ENCODE measurements at regions not wholly inside any gene's neighbourhood (a gene's known extent, or its start where the extent isn't known, plus 50 kb on each side); places are given as distances from the start of the nearest gene placed in this dataset.

DNA sequence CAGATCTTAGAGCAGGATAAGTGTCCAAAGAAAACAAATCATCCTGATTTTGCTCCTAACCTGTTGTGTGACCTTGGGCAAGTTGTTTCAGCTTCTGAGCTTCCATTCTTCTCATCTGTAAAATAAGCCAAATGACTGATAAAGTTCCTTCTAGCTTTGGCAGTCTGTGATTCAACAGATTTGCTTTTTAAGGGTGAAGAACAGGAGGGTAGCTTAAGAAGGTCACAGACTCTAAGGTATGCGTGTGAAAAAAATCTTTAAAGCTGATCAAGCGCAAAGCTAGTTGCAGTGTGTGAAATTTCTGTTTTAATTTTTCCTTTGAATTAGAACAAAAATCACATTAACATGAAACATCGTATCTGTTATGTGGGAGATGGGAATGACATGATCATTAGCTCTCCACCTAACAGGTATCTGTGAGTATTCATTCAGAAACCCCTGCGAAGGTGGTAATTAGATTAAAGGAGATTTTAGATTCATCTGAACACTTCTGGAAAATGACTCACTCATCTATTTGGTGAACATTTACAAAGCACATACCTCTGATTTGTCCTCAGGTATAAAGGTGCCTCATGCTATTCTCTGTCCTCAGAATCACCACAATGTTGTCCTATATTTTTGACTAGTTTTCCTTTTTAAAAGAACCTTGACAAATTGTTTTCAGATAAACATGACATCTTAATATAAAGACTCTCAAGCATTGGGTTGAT is 131.9 kb upstream of the CPM start:
- no peak for DNase-seq (ENCODE audit: low spot score)
- H3K4me3 ChIP-seq (ENCODE audit: low read length in 2 of 2) = no peak overlapping the region
- H3K9me3 ChIP-seq (replicated peaks in 1 of 2; ENCODE audit: control insufficient read depth in 2 of 2, insufficient read depth in 1 of 2, low read depth in 1 of 2, low read length in 2 of 2) = no peaks in the 10 kb centered on the region
- H3K27me3 ChIP-seq (ENCODE audit: control insufficient read depth in 3 of 3, insufficient read depth in 3 of 3, low read depth in 1 of 3, low read length in 3 of 3) = no peaks in the 10 kb centered on the region
- no peak overlapping the region for H3K23ac ChIP-seq (ENCODE audit: low read depth, low read length, poor library complexity)
- no peaks in the 10 kb centered on the region for H3K79me1 ChIP-seq (ENCODE audit: low read depth, low read length)
- H3K4me2 ChIP-seq (ENCODE audit: insufficient read depth, low read length, poor library complexity, severe bottlenecking) = no peak overlapping the region
- H2BK120ac ChIP-seq (ENCODE audit: low read depth, low read length) = no peak overlapping the region
- peaks cover 5 to 6% of the 10 kb centered on the region in 2 donors for H3K4me1 ChIP-seq (ENCODE audit: control insufficient read depth in 2 of 2, insufficient read depth in 1 of 2, low read depth in 1 of 2, low read length in 2 of 2)
- WGBS, 2 donors (ENCODE audit: extremely low coverage in 2 of 2, insufficient read length in 2 of 2, insufficient replicate concordance in 1 of 2) = no CpG with 5 or more reads among the region's 4 CpGs
- H2BK5ac ChIP-seq (ENCODE audit: low read length) = no peak overlapping the region
- H2BK12ac ChIP-seq (ENCODE audit: low read length) = no peak overlapping the region
- H2AK5ac ChIP-seq (ENCODE audit: low read depth, low read length) = no peak overlapping the region
- H3K36me3 ChIP-seq (replicated peaks in 1 of 2; ENCODE audit: control insufficient read depth in 2 of 2, insufficient read depth in 2 of 2, low read length in 2 of 2) = no peaks in the 10 kb centered on the region
- no peak overlapping the region for H3K27ac ChIP-seq (replicated peaks; ENCODE audit: low read length)
- H3K14ac ChIP-seq (ENCODE audit: low read length) = no peak overlapping the region
- H4K8ac ChIP-seq (ENCODE audit: low read depth, low read length) = no peak overlapping the region
- no peak overlapping the region for H3K9ac ChIP-seq (ENCODE audit: low read depth, low read length, poor library complexity)
- H2AFZ ChIP-seq (ENCODE audit: low read length) = no peak overlapping the region
- H3K4ac ChIP-seq (ENCODE audit: low read length) = no peak overlapping the region
- no peak overlapping the region for H3K18ac ChIP-seq (ENCODE audit: low read length)
- H4K91ac ChIP-seq (ENCODE audit: low read depth, low read length, poor library complexity) = no peak overlapping the region
- no peak overlapping the region for H2BK15ac ChIP-seq (ENCODE audit: low read length)

DNA sequence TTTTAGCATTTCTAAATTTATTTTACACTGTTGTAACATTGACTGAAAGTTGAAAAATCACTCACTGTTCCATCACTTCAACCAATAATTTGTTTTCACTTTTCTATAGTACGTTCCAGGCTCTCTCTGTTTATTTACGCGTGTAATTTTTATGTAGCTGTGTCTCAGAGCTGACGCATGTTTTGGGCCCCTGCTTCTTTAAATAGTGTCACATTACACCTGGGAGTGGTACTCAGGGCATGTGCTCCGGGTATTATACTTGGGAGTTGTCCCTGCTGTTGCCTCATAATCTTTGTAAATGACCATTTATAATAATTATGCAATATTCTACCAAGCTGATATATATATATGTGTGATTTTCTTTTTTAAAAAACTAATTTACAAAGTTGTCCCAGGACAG is 132.8 kb upstream of the CPM start:
- Histone ChIP-seq H2AK5ac (ENCODE audit: low read depth, low read length) (no peak overlapping the region), H2BK15ac (ENCODE audit: low read length) (no peak overlapping the region), H2AFZ (ENCODE audit: low read length) (no peak overlapping the region), H3K36me3 (replicated peaks in 1 of 2; ENCODE audit: control insufficient read depth in 2 of 2, insufficient read depth in 2 of 2, low read length in 2 of 2) (no peaks in the 10 kb centered on the region), H3K27ac (replicated peaks; ENCODE audit: low read length) (no peak overlapping the region), H3K79me1 (ENCODE audit: low read depth, low read length) (no peaks in the 10 kb centered on the region), H3K18ac (ENCODE audit: low read length) (no peak overlapping the region), H3K23ac (ENCODE audit: low read depth, low read length, poor library complexity) (no peak overlapping the region), H3K4me2 (ENCODE audit: insufficient read depth, low read length, poor library complexity, severe bottlenecking) (no peak overlapping the region), H3K4me3 (ENCODE audit: low read length in 2 of 2) (no peak overlapping the region), H3K4me1 (ENCODE audit: control insufficient read depth in 2 of 2, insufficient read depth in 1 of 2, low read depth in 1 of 2, low read length in 2 of 2) (peaks cover 5 to 6% of the 10 kb centered on the region in 2 donors), H3K9me3 (replicated peaks in 1 of 2; ENCODE audit: control insufficient read depth in 2 of 2, insufficient read depth in 1 of 2, low read depth in 1 of 2, low read length in 2 of 2) (no peaks in the 10 kb centered on the region), H3K14ac (ENCODE audit: low read length) (no peak overlapping the region), H3K27me3 (ENCODE audit: control insufficient read depth in 3 of 3, insufficient read depth in 3 of 3, low read depth in 1 of 3, low read length in 3 of 3) (no peaks in the 10 kb centered on the region), H4K91ac (ENCODE audit: low read depth, low read length, poor library complexity) (no peak overlapping the region), H3K9ac (ENCODE audit: low read depth, low read length, poor library complexity) (no peak overlapping the region), H2BK12ac (ENCODE audit: low read length) (no peak overlapping the region), H4K8ac (ENCODE audit: low read depth, low read length) (no peak overlapping the region), H2BK120ac (ENCODE audit: low read depth, low read length) (no peak overlapping the region), H2BK5ac (ENCODE audit: low read length) (no peak overlapping the region), H3K4ac (ENCODE audit: low read length) (no peak overlapping the region)
- no CpG with 5 or more reads among the region's 5 CpGs for WGBS, 2 donors (ENCODE audit: extremely low coverage in 2 of 2, insufficient read length in 2 of 2, insufficient replicate concordance in 1 of 2)
- DNase-seq (ENCODE audit: low spot score) = no peak

GRCh38 chr12:69066492-69067373 is 133.8 kb upstream of the CPM start:
- H2BK15ac ChIP-seq (ENCODE audit: low read length) = no peak overlapping the region
- no peaks in the 10 kb centered on the region for H3K9me3 ChIP-seq (replicated peaks in 1 of 2; ENCODE audit: control insufficient read depth in 2 of 2, insufficient read depth in 1 of 2, low read depth in 1 of 2, low read length in 2 of 2)
- no peaks in the 10 kb centered on the region for H3K27me3 ChIP-seq (ENCODE audit: control insufficient read depth in 3 of 3, insufficient read depth in 3 of 3, low read depth in 1 of 3, low read length in 3 of 3)
- no peak overlapping the region for H2BK5ac ChIP-seq (ENCODE audit: low read length)
- H3K4me1 ChIP-seq (ENCODE audit: control insufficient read depth in 2 of 2, insufficient read depth in 1 of 2, low read depth in 1 of 2, low read length in 2 of 2) = peaks cover 5 to 6% of the 10 kb centered on the region in 2 donors
- H3K4me2 ChIP-seq (ENCODE audit: insufficient read depth, low read length, poor library complexity, severe bottlenecking) = no peak overlapping the region
- DNase-seq (ENCODE audit: low spot score) = no peak
- no peak overlapping the region for H3K23ac ChIP-seq (ENCODE audit: low read depth, low read length, poor library complexity)
- no peaks in the 10 kb centered on the region for H3K36me3 ChIP-seq (replicated peaks in 1 of 2; ENCODE audit: control insufficient read depth in 2 of 2, insufficient read depth in 2 of 2, low read length in 2 of 2)
- no peak overlapping the region for H3K9ac ChIP-seq (ENCODE audit: low read depth, low read length, poor library complexity)
- H3K4ac ChIP-seq (ENCODE audit: low read length) = no peak overlapping the region
- no peak overlapping the region for H3K27ac ChIP-seq (replicated peaks; ENCODE audit: low read length)
- peak overlapping the region in 1 of 2 donors; percentile 12 for H3K4me3 ChIP-seq (ENCODE audit: low read length in 2 of 2)
- H3K79me1 ChIP-seq (ENCODE audit: low read depth, low read length) = no peaks in the 10 kb centered on the region
- H3K14ac ChIP-seq (ENCODE audit: low read length) = no peak overlapping the region
- no peak overlapping the region for H2AK5ac ChIP-seq (ENCODE audit: low read depth, low read length)
- whole genome bisulfite sequencing, 2 donors (ENCODE audit: extremely low coverage in 2 of 2, insufficient read length in 2 of 2, insufficient replicate concordance in 1 of 2) = no CpG with 5 or more reads among the region's 6 CpGs
- H4K91ac ChIP-seq (ENCODE audit: low read depth, low read length, poor library complexity) = no peak overlapping the region
- H2BK120ac ChIP-seq (ENCODE audit: low read depth, low read length) = no peak overlapping the region
- H2BK12ac ChIP-seq (ENCODE audit: low read length) = no peak overlapping the region
- H2AFZ ChIP-seq (ENCODE audit: low read length) = peak overlapping the region; percentile 38
- H4K8ac ChIP-seq (ENCODE audit: low read depth, low read length) = no peak overlapping the region
- H3K18ac ChIP-seq (ENCODE audit: low read length) = no peak overlapping the region

DNA sequence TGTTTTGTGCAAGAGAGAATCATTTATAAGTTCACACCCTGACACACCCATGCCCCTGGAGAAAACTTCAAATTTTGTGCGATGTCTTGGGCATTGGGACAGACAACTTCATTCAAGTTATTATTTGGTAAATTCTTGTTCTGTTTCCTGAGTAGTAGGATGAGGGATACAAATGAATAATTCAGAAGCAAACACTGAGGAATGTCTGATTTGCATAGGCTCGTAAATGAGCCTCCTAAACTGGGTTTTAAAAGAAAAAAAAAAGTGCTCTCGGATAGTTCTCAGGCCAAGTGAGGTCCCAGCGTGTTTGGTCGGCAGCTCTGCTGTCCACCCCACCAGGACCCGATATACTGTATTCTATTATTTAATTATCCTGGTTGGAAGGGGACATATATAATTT is 134.7 kb upstream of the CPM start:
- H2BK15ac ChIP-seq (ENCODE audit: low read length) = no peak overlapping the region
- no peaks in the 10 kb centered on the region for H3K36me3 ChIP-seq (replicated peaks in 1 of 2; ENCODE audit: control insufficient read depth in 2 of 2, insufficient read depth in 2 of 2, low read length in 2 of 2)
- no peak overlapping the region for H3K9ac ChIP-seq (ENCODE audit: low read depth, low read length, poor library complexity)
- H2BK5ac ChIP-seq (ENCODE audit: low read length) = no peak overlapping the region
- no peaks in the 10 kb centered on the region for H3K27me3 ChIP-seq (ENCODE audit: control insufficient read depth in 3 of 3, insufficient read depth in 3 of 3, low read depth in 1 of 3, low read length in 3 of 3)
- H4K8ac ChIP-seq (ENCODE audit: low read depth, low read length) = no peak overlapping the region
- no peak overlapping the region for H2AFZ ChIP-seq (ENCODE audit: low read length)
- H3K4me3 ChIP-seq (ENCODE audit: low read length in 2 of 2) = no peak overlapping the region
- no peak overlapping the region for H3K14ac ChIP-seq (ENCODE audit: low read length)
- H3K4me1 ChIP-seq (ENCODE audit: control insufficient read depth in 2 of 2, insufficient read depth in 1 of 2, low read depth in 1 of 2, low read length in 2 of 2) = peaks cover 5 to 6% of the 10 kb centered on the region in 2 donors
- DNase-seq (ENCODE audit: low spot score) = no peak
- H2BK12ac ChIP-seq (ENCODE audit: low read length) = no peak overlapping the region
- H3K4ac ChIP-seq (ENCODE audit: low read length) = no peak overlapping the region
- H3K9me3 ChIP-seq (replicated peaks in 1 of 2; ENCODE audit: control insufficient read depth in 2 of 2, insufficient read depth in 1 of 2, low read depth in 1 of 2, low read length in 2 of 2) = no peaks in the 10 kb centered on the region
- no peak overlapping the region for H3K23ac ChIP-seq (ENCODE audit: low read depth, low read length, poor library complexity)
- H3K27ac ChIP-seq (replicated peaks; ENCODE audit: low read length) = no peak overlapping the region
- no peak overlapping the region for H3K18ac ChIP-seq (ENCODE audit: low read length)
- WGBS, 2 donors (ENCODE audit: extremely low coverage in 2 of 2, insufficient read length in 2 of 2, insufficient replicate concordance in 1 of 2) = no CpG with 5 or more reads among the region's 6 CpGs
- no peak overlapping the region for H2BK120ac ChIP-seq (ENCODE audit: low read depth, low read length)
- no peak overlapping the region for H3K4me2 ChIP-seq (ENCODE audit: insufficient read depth, low read length, poor library complexity, severe bottlenecking)
- H2AK5ac ChIP-seq (ENCODE audit: low read depth, low read length) = no peak overlapping the region
- H3K79me1 ChIP-seq (ENCODE audit: low read depth, low read length) = no peaks in the 10 kb centered on the region
- no peak overlapping the region for H4K91ac ChIP-seq (ENCODE audit: low read depth, low read length, poor library complexity)
